Liver (tissue), 8 donors: ENCODE measurements at regions not wholly inside any gene's neighbourhood (a gene's known extent, or its start where the extent isn't known, plus 50 kb on each side); places are given as distances from the start of the nearest gene placed in this dataset.
"Not testable (repeated sequence)": the region's sequence is repeated elsewhere in the genome, so short reads cannot be mapped to it uniquely, and the experiment has no call there.

Experiments used
- DNase-seq: peaks from one replicate; pipeline ENCODE4 v3.0.0-alpha.2; 2017; ENCODE audit warnings: low spot score
- H3K27ac ChIP-seq, 2 donors: one replicate each; pipeline ENCODE4 v1.7.0; 2013; ENCODE audit warnings: inconsistent platforms in 2 of 2, low read length in 2 of 2, control low read depth in 1 of 2, low read depth in 1 of 2, mild to moderate bottlenecking in 1 of 2
- H3K27me3 ChIP-seq, 4 donors: one replicate each; pipeline versions ENCODE4 v1.6.1 to v1.7.0; 2013; ENCODE audit warnings: low read length in 3 of 4, inconsistent platforms in 1 of 4, mild to moderate bottlenecking in 1 of 4, moderate library complexity in 1 of 4; ENCODE audit not compliant: control insufficient read depth in 4 of 4, insufficient read depth in 4 of 4
- H3K36me3 ChIP-seq, 4 donors: one replicate each; pipeline versions ENCODE4 v1.6.1 to v1.7.0; 2013; ENCODE audit warnings: low read length in 3 of 4, mild to moderate bottlenecking in 3 of 4, low read depth in 1 of 4, moderate library complexity in 1 of 4; ENCODE audit not compliant: control insufficient read depth in 4 of 4, insufficient read depth in 3 of 4
- H3K4me1 ChIP-seq, 4 donors: one replicate each; pipeline versions ENCODE4 v1.6.1 to v1.7.0; 2013; ENCODE audit warnings: low read length in 3 of 4, mild to moderate bottlenecking in 3 of 4, moderate library complexity in 1 of 4; ENCODE audit not compliant: control insufficient read depth in 4 of 4, insufficient read depth in 4 of 4
- H3K4me3 ChIP-seq, 3 donors: one replicate each; pipeline versions ENCODE4 v1.6.1 to v1.7.0; 2013; ENCODE audit warnings: low read length in 3 of 3, control low read depth in 1 of 3, low read depth in 1 of 3, mild to moderate bottlenecking in 1 of 3
- H3K9ac ChIP-seq, 2 donors: one replicate each; pipeline ENCODE4 v1.7.0; 2013; ENCODE audit warnings: low read length in 2 of 2, mild to moderate bottlenecking in 2 of 2, moderate library complexity in 2 of 2, control low read depth in 1 of 2, low read depth in 1 of 2
- H3K9me3 ChIP-seq, 4 donors: one replicate each; pipeline versions ENCODE4 v1.6.1 to v1.7.0; 2013; ENCODE audit warnings: low read length in 3 of 4; ENCODE audit not compliant: control insufficient read depth in 4 of 4
- CTCF ChIP-seq: fragments of 150-350 bp; IDR thresholded peaks from 2 replicates; pipeline ENCODE4 v1.5.1; 2017; ENCODE audit warnings: improper control_type of control experiment, low read depth, low read length; ENCODE audit not compliant: missing input control
- EGR1 ChIP-seq, 2 donors: IDR thresholded peaks; 2 replicates each; pipeline ENCODE4 v1.6.1; 2016 to 2018; ENCODE audit warnings: antibody characterized with exemption in 2 of 2, low read depth in 2 of 2
- FOXA1 ChIP-seq: IDR thresholded peaks from 2 replicates; pipeline ENCODE4 v1.6.1; 2016; ENCODE audit warnings: antibody characterized with exemption
- FOXA2 ChIP-seq: IDR thresholded peaks from 2 replicates; pipeline ENCODE4 v1.6.1; 2016; ENCODE audit warnings: antibody characterized with exemption
- GABPA ChIP-seq, 2 donors: IDR thresholded peaks in 1 of 2; conservative IDR thresholded peaks in 1 of 2; 2 replicates each; pipeline ENCODE4 v1.6.1; 2016; ENCODE audit warnings: antibody characterized with exemption in 2 of 2, mild to moderate bottlenecking in 1 of 2, moderate library complexity in 1 of 2
- HNF4A ChIP-seq, 2 donors: conservative IDR thresholded peaks; 2 replicates each; pipeline ENCODE4 v1.6.1; 2016; ENCODE audit warnings: antibody characterized with exemption in 2 of 2, mild to moderate bottlenecking in 2 of 2
- HNF4G ChIP-seq: IDR thresholded peaks from 2 replicates; pipeline ENCODE4 v1.6.1; 2016; ENCODE audit warnings: antibody characterized with exemption
- JUND ChIP-seq, 2 donors: IDR thresholded peaks; 2 replicates each; pipeline ENCODE4 v1.6.1; 2016; ENCODE audit warnings: antibody characterized with exemption in 2 of 2
- MAX ChIP-seq: IDR thresholded peaks from 2 replicates; pipeline ENCODE4 v1.6.1; 2016; ENCODE audit warnings: antibody characterized with exemption
- RAD21 ChIP-seq, 2 donors: IDR thresholded peaks; 2 replicates each; pipeline ENCODE4 v1.6.1; 2016; ENCODE audit warnings: antibody characterized with exemption in 2 of 2, mild to moderate bottlenecking in 2 of 2
- REST ChIP-seq: IDR thresholded peaks from 2 replicates; pipeline ENCODE4 v1.6.1; 2016; ENCODE audit warnings: antibody characterized with exemption, mild to moderate bottlenecking
- RXRA ChIP-seq, 2 donors: IDR thresholded peaks; 2 replicates each; pipeline ENCODE4 v1.6.1; 2017 to 2018; ENCODE audit warnings: antibody characterized with exemption in 2 of 2, mild to moderate bottlenecking in 1 of 2
- SP1 ChIP-seq: IDR thresholded peaks from 2 replicates; pipeline ENCODE4 v1.6.1; 2018; ENCODE audit warnings: antibody characterized with exemption, mild to moderate bottlenecking
- TAF1 ChIP-seq: conservative IDR thresholded peaks from 2 replicates; pipeline ENCODE4 v1.6.1; 2016; ENCODE audit warnings: antibody characterized with exemption, mild to moderate bottlenecking
- YY1 ChIP-seq: IDR thresholded peaks from 2 replicates; pipeline ENCODE4 v1.6.1; 2016; ENCODE audit warnings: antibody characterized with exemption, mild to moderate bottlenecking
- WGBS: extraction: QIAGEN DNeasy Blood & Tissue Kit; methylation state at CpG from one replicate; pipeline ENCODE4 v1.1.7; 2013; 5-methylcytosine and 5-hydroxymethylcytosine counted together
- donor health status: healthy.
- donor health status: healthy.
- donor health status: healthy.
- donor health status: healthy.
- donor health status: healthy.

GRCh38 chr4:79723507-79723906 lies 315.5 kb upstream of the GK2 start:
- TF ChIP-seq RXRA (IDR thresholded peaks at IDR 0.05) (no peak), GABPA (IDR thresholded peaks at IDR 0.05 in 1 of 2, conservative IDR thresholded peaks at IDR 0.05 in 1 of 2) (no peak), JUND (IDR thresholded peaks at IDR 0.05) (no peak), HNF4G (no peak), FOXA2 (no peak), CTCF (no peak), FOXA1 (no peak), MAX (no peak), REST (no peak), RAD21 (IDR thresholded peaks at IDR 0.05) (no peak), YY1 (no peak), TAF1 (no peak), SP1 (no peak)
- DNase-seq, result no peak
- no peaks in the 10 kb centered on the region for H3K27me3 ChIP-seq
- H3K4me1 ChIP-seq, result no peaks in the 10 kb centered on the region
- peaks cover 0 to 4% (median 0%) of the 10 kb centered on the region in 4 donors for H3K9me3 ChIP-seq
- no peaks in the 10 kb centered on the region for H3K36me3 ChIP-seq
- H3K27ac ChIP-seq, result no peak overlapping the region
- H3K9ac ChIP-seq, result no peak overlapping the region
- 78% methylated on average over 15 of the region's 15 CpGs for WGBS
- no peak overlapping the region for H3K4me3 ChIP-seq

- no peaks in the 10 kb centered on the region for H3K36me3 ChIP-seq
- DNase-seq, result no peak
- H3K4me1 ChIP-seq, result peaks cover 0 to 4% (median 0%) of the 10 kb centered on the region in 4 donors
- TF ChIP-seq GABPA (IDR thresholded peaks at IDR 0.05 in 1 of 2, conservative IDR thresholded peaks at IDR 0.05 in 1 of 2) (no peak), TAF1 (no peak), EGR1 (IDR thresholded peaks at IDR 0.05; ENCODE audit: low read depth in 2 of 2) (no peak)
- H3K9me3 ChIP-seq, result peaks cover 0 to under 1% (median 0%) of the 10 kb centered on the region in 4 donors
- no peak overlapping the region for H3K27ac ChIP-seq
- H3K27me3 ChIP-seq, result no peaks in the 10 kb centered on the region
- no peak overlapping the region for H3K9ac ChIP-seq
- H3K4me3 ChIP-seq, result no peak overlapping the region
Observed at GRCh38 chr4:79700356-79700755, 292.3 kb upstream of the GK2 start.

- H3K9me3 ChIP-seq, result peaks cover 0 to 2% (median under 1%) of the 10 kb centered on the region in 4 donors
- TF ChIP-seq HNF4A (conservative IDR thresholded peaks at IDR 0.05) (peak; percentile 16 to 21), HNF4G (no peak), YY1 (no peak), RXRA (IDR thresholded peaks at IDR 0.05) (peak in 1 of 2 donors; percentile 24)
- H3K27me3 ChIP-seq, result no peaks in the 10 kb centered on the region
- DNase-seq, result no peak
- no peak overlapping the region for H3K9ac ChIP-seq
- H3K27ac ChIP-seq, result no peak overlapping the region
- H3K4me1 ChIP-seq, result peaks cover 0 to 4% (median 0%) of the 10 kb centered on the region in 4 donors
- H3K4me3 ChIP-seq, result no peak overlapping the region
- 33% methylated on average over 4 of the region's 4 CpGs for WGBS
- no peaks in the 10 kb centered on the region for H3K36me3 ChIP-seq
Observed at GRCh38 chr4:79697444-79697843, 289.4 kb upstream of the GK2 start.

- H3K36me3 ChIP-seq, H3K4me3 ChIP-seq, DNase-seq, H3K27ac ChIP-seq, H3K9me3 ChIP-seq, H3K9ac ChIP-seq, H3K27me3 ChIP-seq, H3K4me1 ChIP-seq: not testable (repeated sequence)
- 94% methylated on average over 3 of the region's 3 CpGs for WGBS
Observed at GRCh38 chr4:79696534-79696933, 288.5 kb upstream of the GK2 start.
